DND-41 (cell line): ENCODE measurements at regions not wholly inside any gene's neighbourhood (a gene's known extent, or its start where the extent isn't known, plus 50 kb on each side); places are given as distances from the start of the nearest gene placed in this dataset.

Experiments
- ATAC-seq: fragments of 200-7000 bp; cut with Tn5 transposase; 3 replicates; pipeline ENCODE4 v1.9.1; 2021; ENCODE audit warnings: low read depth; ENCODE audit not compliant: insufficient read depth
- DNase-seq: peaks from one replicate; pipeline ENCODE4 v3.0.0-alpha.2; 2020
- H2AFZ ChIP-seq: 2 replicates; pipeline ENCODE4 v1.6.0; 2012; ENCODE audit warnings: low read depth, low read length
- H3K27ac ChIP-seq: 2 replicates; pipeline ENCODE4 v1.5.1; 2012; ENCODE audit warnings: low read length, inconsistent platforms
- H3K27me3 ChIP-seq: fragments of 200-600 bp; sonication (generic); 2 replicates; pipeline ENCODE4 v1.6.0; 2012; ENCODE audit warnings: low read length, mild to moderate bottlenecking, inconsistent platforms; ENCODE audit not compliant: insufficient read depth, poor library complexity
- H3K36me3 ChIP-seq: 2 replicates; pipeline ENCODE4 v1.5.1; 2012; ENCODE audit warnings: low read length, inconsistent platforms; ENCODE audit not compliant: insufficient read depth
- H3K4me1 ChIP-seq: 2 replicates; pipeline ENCODE4 v1.5.1; 2012; ENCODE audit warnings: mild to moderate bottlenecking, low read length; ENCODE audit not compliant: insufficient read depth
- H3K4me2 ChIP-seq: 2 replicates; pipeline ENCODE4 v1.6.0; 2012; ENCODE audit warnings: mild to moderate bottlenecking, moderate library complexity, low read length, inconsistent platforms; ENCODE audit not compliant: insufficient read depth
- H3K4me3 ChIP-seq, 2 experiments: fragments of 200-600 bp in 1 of 2; shearing (Covaris generic) in 1 of 2; 2 replicates each; pipeline ENCODE4 v1.5.1; 2012 to 2016; ENCODE audit warnings: inconsistent platforms in 2 of 2, low read length in 2 of 2, mild to moderate bottlenecking in 2 of 2, low read depth in 1 of 2, moderate library complexity in 1 of 2
- H3K79me2 ChIP-seq: 2 replicates; pipeline ENCODE4 v1.6.0; 2012; ENCODE audit warnings: low read length, inconsistent platforms; ENCODE audit not compliant: insufficient read depth
- H3K9ac ChIP-seq: 2 replicates; pipeline ENCODE4 v1.6.0; 2012; ENCODE audit warnings: low read depth, mild to moderate bottlenecking, inconsistent platforms, low read length, moderate library complexity
- H3K9me3 ChIP-seq: 2 replicates; pipeline ENCODE4 v1.5.1; 2012; ENCODE audit warnings: low read length, moderate library complexity, mild to moderate bottlenecking, inconsistent platforms; ENCODE audit not compliant: insufficient read depth, severe bottlenecking
- H4K20me1 ChIP-seq: 2 replicates; pipeline ENCODE4 v1.6.0; 2012; ENCODE audit warnings: low read length; ENCODE audit not compliant: insufficient read depth
- CTCF ChIP-seq: IDR thresholded peaks from 2 replicates; pipeline ENCODE4 v1.5.1; 2012; ENCODE audit warnings: borderline replicate concordance, low read length, moderate library complexity, mild to moderate bottlenecking; ENCODE audit not compliant: poor library complexity, severe bottlenecking; ENCODE audit errors: extremely low read depth
- EZH2 ChIP-seq: IDR thresholded peaks from 3 replicates; pipeline ENCODE4 v1.6.1; 2012; ENCODE audit warnings: borderline replicate concordance, low read depth, mild to moderate bottlenecking, moderate library complexity, low read length, inconsistent platforms; ENCODE audit not compliant: severe bottlenecking

GRCh38 chr5:106205916-106206571, 1464.7 kb downstream of the EFNA5 start:
- Histone ChIP-seq H2AFZ (no peak overlapping the region), H3K4me1 (no peaks in the 10 kb centered on the region), H3K9me3 (no peaks in the 10 kb centered on the region), H3K36me3 (no peaks in the 10 kb centered on the region), H3K27ac (no peak overlapping the region), H3K9ac (no peak overlapping the region), H4K20me1 (no peaks in the 10 kb centered on the region), H3K79me2 (no peaks in the 10 kb centered on the region), H3K27me3 (no peaks in the 10 kb centered on the region), H3K4me3 (no peak overlapping the region), H3K4me2 (no peak overlapping the region)
- ATAC-seq: no peak
- DNase-seq: no peak
- TF ChIP-seq EZH2 (no peak), CTCF (no peak)

- H3K9me3 ChIP-seq: no peaks in the 10 kb centered on the region
- no peak overlapping the region for H3K9ac ChIP-seq
- no peaks in the 10 kb centered on the region for H3K79me2 ChIP-seq
- H2AFZ ChIP-seq: no peak overlapping the region
- no peaks in the 10 kb centered on the region for H3K27me3 ChIP-seq
- H4K20me1 ChIP-seq: no peaks in the 10 kb centered on the region
- H3K4me3 ChIP-seq: no peak overlapping the region
- no peaks in the 10 kb centered on the region for H3K36me3 ChIP-seq
- no peak for DNase-seq
- H3K4me1 ChIP-seq: no peaks in the 10 kb centered on the region
- ATAC-seq: no peak
- H3K27ac ChIP-seq: no peak overlapping the region
- no peak for TF ChIP-seq EZH2
- no peak for TF ChIP-seq CTCF
- H3K4me2 ChIP-seq: no peak overlapping the region
Measured at GRCh38 chr5:106202035-106202434, 1468.7 kb downstream of the EFNA5 start.

- DNase-seq (no peak), ATAC-seq (no peak)
- H3K27ac ChIP-seq: no peak overlapping the region
- no peaks in the 10 kb centered on the region for H3K79me2 ChIP-seq
- TF ChIP-seq CTCF (no peak), EZH2 (no peak)
- H2AFZ ChIP-seq: no peak overlapping the region
- H3K27me3 ChIP-seq: no peaks in the 10 kb centered on the region
- no peaks in the 10 kb centered on the region for H3K9me3 ChIP-seq
- no peaks in the 10 kb centered on the region for H4K20me1 ChIP-seq
- no peak overlapping the region for H3K4me3 ChIP-seq
- H3K4me1 ChIP-seq: no peaks in the 10 kb centered on the region
- no peak overlapping the region for H3K4me2 ChIP-seq
- H3K36me3 ChIP-seq: no peaks in the 10 kb centered on the region
- no peak overlapping the region for H3K9ac ChIP-seq
Measured at GRCh38 chr5:106200971-106201370, 1469.8 kb downstream of the EFNA5 start.

- Histone ChIP-seq H3K9me3 (no peaks in the 10 kb centered on the region), H3K9ac (no peak overlapping the region), H3K4me3 (no peak overlapping the region), H3K4me1 (no peaks in the 10 kb centered on the region), H3K4me2 (no peak overlapping the region), H3K36me3 (no peaks in the 10 kb centered on the region), H3K27me3 (no peaks in the 10 kb centered on the region), H3K79me2 (no peaks in the 10 kb centered on the region), H2AFZ (no peak overlapping the region), H3K27ac (no peak overlapping the region), H4K20me1 (no peaks in the 10 kb centered on the region)
- no peak for TF ChIP-seq EZH2
- TF ChIP-seq CTCF: no peak
- ATAC-seq: no peak
- no peak for DNase-seq
Measured at GRCh38 chr5:106195679-106196474, 1474.9 kb downstream of the EFNA5 start.
